Activated naive CD4-positive, alpha-beta T cell treated with anti-CD3 and anti-CD28 coated beads, Interleukin-2, amount 10 ng/mL, durations not matched to agents 7 days and 5 days (primary cell): ENCODE measurements at regions not wholly inside any gene's neighbourhood (a gene's known extent, or its start where the extent isn't known, plus 50 kb on each side); places are given as distances from the start of the nearest gene placed in this dataset.
"Not testable (repeated sequence)": the region's sequence is repeated elsewhere in the genome, so short reads cannot be mapped to it uniquely, and the experiment has no call there.

Experiments
- CTCF ChIA-PET: fragments of 350-600 bp; sonication (Branson Sonifier 250); formaldehyde crosslinking; loops from one replicate; lab custom pipeline; 2021; ENCODE audit warnings: antibody characterized with exemption; lab: Charles Lee
- DNase-seq: peaks from one replicate; pipeline ENCODE4 v3.0.0-alpha.2; 2020
- H3K27ac Mint-ChIP-seq: one replicate; pipeline ENCODE4 v1.8.0; 2021; ENCODE audit warnings: mild to moderate bottlenecking, moderate library complexity, mixed read lengths
- H3K27me3 Mint-ChIP-seq: one replicate; pipeline ENCODE4 v1.8.0; 2021; ENCODE audit warnings: mild to moderate bottlenecking, mixed read lengths
- H3K36me3 Mint-ChIP-seq: one replicate; pipeline ENCODE4 v1.8.0; 2021; ENCODE audit warnings: mixed read lengths
- H3K4me1 Mint-ChIP-seq: one replicate; pipeline ENCODE4 v1.8.0; 2021; ENCODE audit warnings: mixed read lengths
- H3K4me3 Mint-ChIP-seq: one replicate; pipeline ENCODE4 v1.8.0; 2021; ENCODE audit warnings: mild to moderate bottlenecking, moderate library complexity, mixed read lengths
- H3K9me3 Mint-ChIP-seq: one replicate; pipeline ENCODE4 v1.8.0; 2021; ENCODE audit warnings: mixed read lengths

DNA sequence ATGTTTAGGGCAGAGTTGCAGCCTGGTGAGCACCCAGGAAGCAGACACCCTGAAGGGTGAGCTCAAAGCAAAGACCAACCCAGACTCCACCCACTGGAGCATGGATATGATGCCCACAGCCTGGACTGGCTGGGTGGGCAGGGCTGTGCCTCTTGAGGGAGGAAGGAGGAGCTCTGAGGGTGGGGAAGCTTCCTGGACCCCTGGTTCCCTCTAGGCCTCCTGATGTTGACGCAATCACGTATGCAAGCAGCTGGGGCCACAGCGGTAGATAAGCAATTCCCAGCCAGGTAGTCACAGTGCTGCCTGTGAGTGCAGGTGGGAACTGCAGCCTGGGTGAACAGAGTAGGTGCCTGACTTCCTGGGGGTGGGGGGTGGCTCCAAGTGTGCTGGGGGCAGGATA, 271.5 kb downstream of the CDK5RAP2 start:
- CTCF ChIA-PET = no interaction called here
- Mint-ChIP-seq H3K4me3 (no peak overlapping the region), H3K36me3 (no peaks in the 10 kb centered on the region), H3K27me3 (no peaks in the 10 kb centered on the region), H3K4me1 (no peaks in the 10 kb centered on the region), H3K27ac (no peak overlapping the region), H3K9me3 (no peaks in the 10 kb centered on the region)
- DNase-seq = no peak

DNA sequence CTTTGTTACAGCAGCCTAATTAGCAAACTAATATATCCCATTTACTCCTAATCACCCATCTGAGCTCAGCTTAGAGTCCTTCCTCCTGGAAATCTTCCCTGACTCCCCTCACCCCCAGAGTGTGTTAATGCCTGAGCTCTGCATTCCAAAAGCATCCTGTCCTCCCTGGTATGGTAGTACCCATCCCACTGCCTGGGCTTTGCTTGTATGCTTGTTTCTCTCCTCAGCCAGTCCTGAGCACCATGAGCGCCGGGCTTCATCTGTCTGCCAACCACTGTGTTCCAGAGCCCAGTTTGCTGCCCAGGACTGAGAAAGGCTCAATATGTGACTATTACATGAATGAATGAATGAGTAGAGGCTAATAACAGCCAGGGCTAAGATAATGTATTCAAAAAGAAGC, 272.4 kb downstream of the CDK5RAP2 start:
- no peak for DNase-seq
- CTCF ChIA-PET = no interaction called here
- Mint-ChIP-seq H3K27ac (no peak overlapping the region), H3K36me3 (no peaks in the 10 kb centered on the region), H3K4me3 (no peak overlapping the region), H3K4me1 (no peaks in the 10 kb centered on the region), H3K9me3 (no peaks in the 10 kb centered on the region), H3K27me3 (no peaks in the 10 kb centered on the region)

DNA sequence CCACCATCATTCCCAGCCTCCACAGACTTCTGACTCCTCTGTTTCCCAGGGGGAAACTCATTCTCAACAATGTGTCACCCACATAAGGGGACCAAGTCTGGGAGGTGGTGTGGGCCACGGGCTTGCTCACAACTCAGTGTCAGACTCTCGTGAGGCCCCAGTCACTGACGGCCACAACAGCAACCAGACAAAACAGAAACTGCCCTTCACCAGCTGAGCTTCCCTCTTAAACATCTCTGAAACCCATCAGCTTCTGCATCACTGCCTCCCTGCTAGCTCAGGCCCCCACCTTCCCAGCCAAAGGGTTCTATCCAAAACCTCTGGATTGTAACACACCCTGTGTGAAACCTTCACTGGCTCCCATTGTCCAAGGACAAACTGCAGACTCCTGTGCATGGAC, 273.4 kb downstream of the CDK5RAP2 start:
- no peak overlapping the region for H3K27ac Mint-ChIP-seq
- DNase-seq = no peak
- no peaks in the 10 kb centered on the region for H3K9me3 Mint-ChIP-seq
- no peaks in the 10 kb centered on the region for H3K4me1 Mint-ChIP-seq
- CTCF ChIA-PET = interaction anchor here (0.9 kb wide), 1 partner anchor 70 kb away, joined by 3 read pairs; no protein-coding TSS in a partner anchor
- H3K36me3 Mint-ChIP-seq = no peaks in the 10 kb centered on the region
- no peak overlapping the region for H3K4me3 Mint-ChIP-seq
- no peaks in the 10 kb centered on the region for H3K27me3 Mint-ChIP-seq

DNA sequence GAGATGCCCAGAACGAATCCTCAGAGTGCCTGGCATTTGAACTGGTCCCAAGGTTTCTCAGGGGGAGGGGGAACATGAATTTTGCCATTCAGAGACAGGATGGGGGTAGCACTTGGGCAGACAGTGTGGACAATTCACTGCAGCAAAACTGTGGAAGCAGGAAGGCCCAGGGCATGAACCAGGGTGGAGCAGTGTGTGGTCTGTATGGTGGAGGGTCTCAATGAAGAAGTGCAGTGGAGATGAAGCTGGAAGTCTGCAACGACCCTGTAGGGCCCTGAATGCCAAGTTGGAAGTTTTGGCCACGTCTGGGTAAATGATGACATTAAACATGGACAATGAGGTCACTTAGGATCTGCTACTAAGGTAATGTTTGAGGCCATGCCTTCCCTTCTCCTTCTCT, 273.9 kb downstream of the CDK5RAP2 start:
- no peak overlapping the region for H3K4me3 Mint-ChIP-seq

DNA sequence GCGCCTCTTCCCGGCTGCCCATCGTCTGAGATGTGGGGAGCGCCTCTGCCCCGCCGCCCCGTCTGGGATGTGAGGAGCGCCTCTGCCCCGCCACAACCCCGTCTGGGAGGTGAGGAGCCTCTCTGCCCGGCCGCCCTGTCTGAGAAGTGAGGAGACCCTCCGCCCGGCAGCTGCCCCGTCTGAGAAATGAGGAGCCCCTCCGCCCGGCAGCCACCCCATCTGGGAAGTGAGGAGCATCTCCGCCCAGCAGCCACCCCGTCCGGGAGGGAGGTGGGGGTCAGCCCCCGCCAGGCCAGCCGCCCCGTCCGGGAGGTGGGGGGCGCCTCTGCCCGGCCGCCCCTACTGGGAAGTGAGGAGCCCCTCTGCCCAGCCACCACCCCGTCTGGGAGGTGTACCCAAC, 275.1 kb downstream of the CDK5RAP2 start:
- H3K27ac Mint-ChIP-seq, CTCF ChIA-PET, H3K27me3 Mint-ChIP-seq, H3K36me3 Mint-ChIP-seq, H3K4me1 Mint-ChIP-seq, DNase-seq, H3K9me3 Mint-ChIP-seq, H3K4me3 Mint-ChIP-seq: not testable (repeated sequence)

More for the DNA sequence above, 273.9 kb downstream of the CDK5RAP2 start:
- H3K36me3 Mint-ChIP-seq = no peaks in the 10 kb centered on the region
- CTCF ChIA-PET = interaction anchor here (0.9 kb wide), 1 partner anchor 69 kb away, joined by 3 read pairs; no protein-coding TSS in a partner anchor
- no peaks in the 10 kb centered on the region for H3K27me3 Mint-ChIP-seq
- no peaks in the 10 kb centered on the region for H3K9me3 Mint-ChIP-seq
- H3K4me1 Mint-ChIP-seq = no peaks in the 10 kb centered on the region
- DNase-seq = no peak
- H3K27ac Mint-ChIP-seq = no peak overlapping the region

DNA sequence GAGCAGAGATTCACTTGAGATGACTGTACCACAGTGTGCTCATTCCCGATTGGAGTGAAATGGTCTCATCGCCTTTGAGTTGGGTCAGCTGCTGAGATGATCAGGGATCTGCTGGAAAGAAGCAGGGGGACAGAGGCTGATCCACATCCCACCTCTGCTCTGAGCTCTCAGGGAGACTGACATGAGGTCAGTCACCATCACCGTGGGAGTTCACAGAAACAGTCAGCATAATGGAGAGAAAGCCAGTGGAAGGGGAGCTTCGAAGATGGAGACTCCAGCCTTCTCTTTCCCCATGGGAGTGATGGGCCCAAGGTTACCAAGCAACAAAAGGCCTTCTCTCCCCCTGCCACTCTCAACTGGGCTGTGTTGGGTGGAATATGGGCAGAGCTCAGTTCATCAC, 276.4 kb downstream of the CDK5RAP2 start:
- no peak overlapping the region for H3K27ac Mint-ChIP-seq
- DNase-seq = no peak
- CTCF ChIA-PET = no interaction called here
- H3K9me3 Mint-ChIP-seq = no peaks in the 10 kb centered on the region
- no peak overlapping the region for H3K4me3 Mint-ChIP-seq
- H3K27me3 Mint-ChIP-seq = no peaks in the 10 kb centered on the region
- no peaks in the 10 kb centered on the region for H3K4me1 Mint-ChIP-seq
- H3K36me3 Mint-ChIP-seq = no peaks in the 10 kb centered on the region

DNA sequence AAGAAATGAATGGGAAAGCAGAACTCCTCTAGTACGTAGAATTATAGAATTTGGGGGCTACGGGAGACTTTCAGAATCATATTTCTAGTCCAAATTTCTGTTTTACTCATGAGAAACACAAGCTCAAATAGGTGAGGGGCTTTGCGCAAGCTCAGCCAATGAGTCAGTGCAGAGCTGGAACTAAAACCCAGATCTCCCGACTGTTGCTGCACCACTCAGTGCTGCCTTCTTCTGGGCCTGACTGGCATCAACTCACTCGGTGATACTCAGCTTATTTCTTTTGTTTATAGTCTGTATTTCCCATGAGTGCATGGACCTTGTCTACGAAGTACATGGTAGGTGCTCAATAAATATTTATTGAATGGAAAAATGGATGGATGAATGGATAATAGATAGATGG, 280.2 kb downstream of the CDK5RAP2 start:
- Mint-ChIP-seq H3K36me3 (no peaks in the 10 kb centered on the region), H3K4me3 (no peak overlapping the region), H3K27ac (no peak overlapping the region), H3K9me3 (no peaks in the 10 kb centered on the region), H3K4me1 (no peaks in the 10 kb centered on the region), H3K27me3 (no peaks in the 10 kb centered on the region)
- CTCF ChIA-PET = no interaction called here
- no peak for DNase-seq

DNA sequence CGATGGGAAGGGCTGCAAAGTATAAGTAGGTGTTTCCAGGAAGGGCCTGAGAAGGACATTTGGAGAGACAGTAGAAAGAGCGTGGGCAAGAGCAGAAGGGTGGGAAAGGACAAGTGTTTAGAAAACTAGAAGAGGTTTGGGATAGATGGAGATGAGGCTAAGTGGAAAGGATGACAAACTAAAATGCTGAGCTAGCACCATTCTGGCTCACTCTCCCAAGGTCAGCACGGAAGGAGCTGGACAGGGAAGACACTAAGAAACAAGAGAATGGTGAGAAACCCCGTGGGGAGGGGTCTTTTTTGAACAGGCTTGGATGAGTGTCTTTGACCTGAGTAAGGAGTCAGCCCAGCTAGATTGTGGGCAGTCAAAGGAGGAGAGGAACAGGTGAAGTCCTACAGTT, 286.0 kb downstream of the CDK5RAP2 start:
- Mint-ChIP-seq H3K4me1 (no peaks in the 10 kb centered on the region), H3K36me3 (no peaks in the 10 kb centered on the region), H3K4me3 (no peak overlapping the region), H3K27ac (no peak overlapping the region), H3K27me3 (no peaks in the 10 kb centered on the region), H3K9me3 (no peaks in the 10 kb centered on the region)
- CTCF ChIA-PET = no interaction called here
- DNase-seq = no peak

DNA sequence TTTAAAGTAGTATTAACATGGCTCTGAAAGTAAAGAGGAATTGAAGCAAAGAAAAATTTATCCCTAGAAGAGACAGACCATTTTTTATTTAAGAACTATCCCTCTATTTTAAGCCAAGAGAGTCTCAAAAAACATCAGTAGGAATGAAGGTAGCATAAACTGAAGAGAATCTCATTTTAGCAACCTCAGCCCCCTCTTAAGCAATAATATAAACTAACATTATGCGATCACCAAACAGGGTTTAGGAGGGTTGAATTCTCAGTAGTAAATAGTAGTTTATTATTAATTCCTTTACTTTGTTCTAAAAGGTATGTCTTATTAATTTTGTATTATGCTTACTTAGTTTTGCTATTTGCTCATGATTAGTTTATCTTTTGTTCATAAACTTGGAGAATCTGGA, 287.4 kb downstream of the CDK5RAP2 start:
- Mint-ChIP-seq H3K27ac (no peak overlapping the region), H3K4me3 (no peak overlapping the region), H3K27me3 (no peaks in the 10 kb centered on the region), H3K36me3 (no peaks in the 10 kb centered on the region), H3K4me1 (no peaks in the 10 kb centered on the region), H3K9me3 (no peaks in the 10 kb centered on the region)
- no peak for DNase-seq
- CTCF ChIA-PET = no interaction called here

DNA sequence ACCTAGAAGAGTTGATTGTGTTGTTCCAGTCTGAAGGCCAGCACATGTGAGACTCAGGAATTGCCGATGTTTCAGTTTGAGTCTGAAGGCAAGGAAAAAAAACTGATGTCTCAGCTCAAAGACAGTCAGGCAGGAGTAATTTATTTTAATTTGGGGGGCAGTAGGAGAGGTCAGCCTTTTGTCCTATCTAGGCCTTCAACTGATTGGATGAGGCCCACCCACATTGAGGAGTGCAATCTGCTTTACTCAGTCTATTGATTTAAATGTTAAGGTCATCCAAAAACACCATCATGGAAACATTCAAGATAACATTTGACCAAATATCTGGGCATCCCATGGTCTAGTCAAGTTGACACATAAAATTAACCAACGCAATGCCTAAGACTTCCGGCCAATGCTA, 288.9 kb downstream of the CDK5RAP2 start:
- no peaks in the 10 kb centered on the region for H3K4me1 Mint-ChIP-seq
- CTCF ChIA-PET = no interaction called here
- H3K9me3 Mint-ChIP-seq = no peaks in the 10 kb centered on the region
- H3K4me3 Mint-ChIP-seq = no peak overlapping the region
- DNase-seq = no peak
- no peaks in the 10 kb centered on the region for H3K27me3 Mint-ChIP-seq
- H3K27ac Mint-ChIP-seq = no peak overlapping the region
- no peaks in the 10 kb centered on the region for H3K36me3 Mint-ChIP-seq

DNA sequence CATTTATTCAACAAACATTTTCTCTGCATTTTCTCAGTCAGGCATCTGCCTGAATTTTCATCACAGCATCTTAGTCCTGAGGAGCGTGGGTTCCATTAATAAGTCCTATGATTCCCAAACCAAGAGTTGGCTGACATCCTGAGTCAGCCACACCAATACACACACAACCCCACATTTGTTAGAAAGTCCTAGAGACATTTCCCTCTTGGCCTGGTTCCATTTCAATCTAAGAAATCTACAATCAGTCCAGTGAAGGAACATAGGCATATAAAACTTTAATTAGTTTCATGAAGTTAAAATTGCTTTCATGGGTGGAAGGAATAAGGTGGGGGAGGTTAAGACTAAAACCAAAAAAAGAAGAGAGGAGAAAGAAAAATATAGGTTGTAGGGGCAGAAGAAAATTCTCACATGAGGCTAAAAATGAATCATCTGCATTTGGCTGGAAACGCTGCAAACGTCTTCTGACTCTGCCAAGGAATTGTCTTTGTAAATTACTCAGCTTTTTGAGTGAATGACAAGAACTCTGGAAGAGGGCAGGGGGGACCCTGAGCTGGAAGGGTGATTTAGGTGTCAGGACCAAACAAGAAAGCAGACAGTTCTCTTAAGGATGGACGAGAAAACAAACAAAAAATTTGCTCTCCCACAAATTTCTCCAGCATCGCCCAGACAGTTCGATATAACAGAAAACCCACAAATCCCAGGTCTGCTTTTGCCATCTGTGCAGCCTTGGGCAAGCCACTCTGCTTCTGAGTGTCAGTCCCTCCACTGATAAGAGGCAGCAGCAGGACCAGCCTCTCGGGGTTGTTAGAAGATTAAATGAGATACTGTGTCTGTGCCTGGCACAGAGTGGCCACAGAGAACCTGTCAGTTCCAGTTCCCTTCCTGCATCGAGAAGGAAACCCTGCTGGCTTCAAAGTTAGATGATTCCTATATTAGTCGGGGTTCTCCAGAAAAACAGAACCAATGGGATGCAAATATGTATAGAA, 289.7 kb downstream of the CDK5RAP2 start:
- Mint-ChIP-seq H3K36me3 (no peaks in the 10 kb centered on the region), H3K27me3 (no peaks in the 10 kb centered on the region), H3K4me3 (no peak overlapping the region), H3K9me3 (no peaks in the 10 kb centered on the region), H3K4me1 (no peaks in the 10 kb centered on the region), H3K27ac (no peak overlapping the region)
- no peak for DNase-seq
- CTCF ChIA-PET = no interaction called here

DNA sequence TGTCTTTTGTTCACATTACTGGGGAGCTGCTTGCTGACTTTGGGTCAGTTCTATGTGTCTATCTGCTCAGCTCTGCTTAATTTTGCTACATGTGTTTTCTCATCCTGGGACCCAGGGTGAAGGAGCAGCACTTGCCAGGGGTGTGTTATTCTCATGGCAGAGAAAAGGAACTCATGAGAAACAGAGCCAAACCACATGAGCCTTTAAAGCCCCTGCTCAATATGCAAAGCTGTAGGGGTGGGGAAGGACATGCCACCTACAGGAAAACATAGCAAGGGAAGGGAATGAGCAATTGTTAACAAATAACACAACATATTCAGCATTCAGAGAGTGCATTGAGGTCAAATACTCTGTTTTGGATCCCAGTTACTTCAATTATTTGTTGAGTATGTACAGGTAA, 290.9 kb downstream of the CDK5RAP2 start:
- CTCF ChIA-PET = no interaction called here
- no peaks in the 10 kb centered on the region for H3K27me3 Mint-ChIP-seq
- no peak overlapping the region for H3K4me3 Mint-ChIP-seq
- H3K36me3 Mint-ChIP-seq = no peaks in the 10 kb centered on the region
- H3K27ac Mint-ChIP-seq = no peak overlapping the region
- H3K4me1 Mint-ChIP-seq = no peaks in the 10 kb centered on the region
- DNase-seq = no peak
- no peaks in the 10 kb centered on the region for H3K9me3 Mint-ChIP-seq

DNA sequence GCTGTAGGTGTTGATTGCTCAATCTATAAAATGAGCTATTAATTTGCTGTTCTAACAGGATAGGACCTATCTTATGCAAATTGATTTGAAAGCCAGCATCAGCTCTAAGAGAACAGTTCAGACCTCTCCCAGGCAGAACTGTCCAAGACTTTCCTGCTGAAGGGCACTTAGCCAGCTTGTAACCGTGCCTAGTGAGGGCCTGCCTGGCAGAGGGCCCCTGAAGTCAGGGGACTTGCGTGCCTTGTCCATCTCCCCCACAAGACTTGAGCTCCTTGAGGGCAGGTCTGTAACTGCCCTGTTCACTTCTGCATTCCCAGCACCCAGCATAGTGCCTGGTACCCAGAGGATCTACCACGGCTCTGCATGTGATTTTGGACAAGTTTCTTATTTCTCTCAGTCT, 293.4 kb downstream of the CDK5RAP2 start:
- Mint-ChIP-seq H3K9me3 (no peaks in the 10 kb centered on the region), H3K27me3 (no peaks in the 10 kb centered on the region), H3K36me3 (no peaks in the 10 kb centered on the region), H3K4me1 (no peaks in the 10 kb centered on the region), H3K27ac (no peak overlapping the region), H3K4me3 (no peak overlapping the region)
- no peak for DNase-seq
- CTCF ChIA-PET = no interaction called here

DNA sequence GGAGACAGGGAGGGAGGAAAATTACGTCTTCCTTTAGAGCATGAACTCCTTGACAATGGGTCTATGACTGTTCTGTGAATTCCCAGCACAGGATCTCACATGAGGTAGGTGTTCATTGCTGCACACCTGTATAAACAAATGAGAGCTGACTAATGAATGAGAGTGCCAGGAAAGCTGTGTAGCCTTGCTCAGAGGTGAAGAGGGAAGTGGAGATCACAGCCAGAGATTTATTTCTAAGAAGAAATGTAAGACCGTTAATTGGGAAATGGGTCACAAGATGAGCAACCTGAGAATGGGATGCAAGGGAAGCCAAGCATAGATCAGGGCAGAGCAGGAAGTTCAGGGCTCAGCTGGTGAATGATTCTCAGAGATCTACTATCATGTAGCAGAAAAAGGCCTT, 295.1 kb downstream of the CDK5RAP2 start:
- CTCF ChIA-PET = no interaction called here
- Mint-ChIP-seq H3K36me3 (no peaks in the 10 kb centered on the region), H3K4me3 (no peak overlapping the region), H3K9me3 (no peaks in the 10 kb centered on the region), H3K27ac (no peak overlapping the region), H3K27me3 (no peaks in the 10 kb centered on the region), H3K4me1 (no peaks in the 10 kb centered on the region)
- no peak for DNase-seq

DNA sequence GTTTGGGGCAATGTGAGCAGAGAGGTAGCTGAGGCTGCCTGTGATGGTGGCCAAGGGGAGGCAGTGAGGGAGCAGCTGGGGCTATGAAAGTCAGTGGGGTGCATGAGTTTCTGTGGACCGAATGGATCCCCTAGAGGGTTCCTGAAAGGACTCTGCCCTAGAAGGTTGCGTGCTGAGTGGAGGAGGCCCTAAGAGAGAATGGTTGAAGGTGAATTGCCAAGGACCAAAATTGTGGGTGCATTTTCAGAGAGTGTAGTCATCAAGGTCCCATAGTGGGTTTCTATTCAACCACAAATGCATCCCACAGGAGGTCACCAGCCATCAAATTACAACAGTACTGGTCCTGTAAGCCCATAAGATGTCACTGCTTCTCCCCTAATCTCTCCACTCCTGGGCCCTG, 298.3 kb downstream of the CDK5RAP2 start:
- H3K27me3 Mint-ChIP-seq = no peaks in the 10 kb centered on the region
- H3K9me3 Mint-ChIP-seq = no peaks in the 10 kb centered on the region
- H3K4me3 Mint-ChIP-seq = no peak overlapping the region
- no peak overlapping the region for H3K27ac Mint-ChIP-seq
- H3K36me3 Mint-ChIP-seq = no peaks in the 10 kb centered on the region
- CTCF ChIA-PET = no interaction called here
- no peaks in the 10 kb centered on the region for H3K4me1 Mint-ChIP-seq
- no peak for DNase-seq
